GM21825 (cell line): ENCODE measurements at regions not wholly inside any gene's neighbourhood (a gene's known extent, or its start where the extent isn't known, plus 50 kb on each side); places are given as distances from the start of the nearest gene placed in this dataset.
"Not testable (repeated sequence)": the region's sequence is repeated elsewhere in the genome, so short reads cannot be mapped to it uniquely, and the experiment has no call there.

Experiments
- ATAC-seq: cut with Tn5 transposase; IDR thresholded peaks from one replicate; pipeline ENCODE4 v1.9.1; 2021; ENCODE audit warnings: mild to moderate bottlenecking, moderate library complexity; ENCODE audit not compliant: unreplicated experiment

DNA sequence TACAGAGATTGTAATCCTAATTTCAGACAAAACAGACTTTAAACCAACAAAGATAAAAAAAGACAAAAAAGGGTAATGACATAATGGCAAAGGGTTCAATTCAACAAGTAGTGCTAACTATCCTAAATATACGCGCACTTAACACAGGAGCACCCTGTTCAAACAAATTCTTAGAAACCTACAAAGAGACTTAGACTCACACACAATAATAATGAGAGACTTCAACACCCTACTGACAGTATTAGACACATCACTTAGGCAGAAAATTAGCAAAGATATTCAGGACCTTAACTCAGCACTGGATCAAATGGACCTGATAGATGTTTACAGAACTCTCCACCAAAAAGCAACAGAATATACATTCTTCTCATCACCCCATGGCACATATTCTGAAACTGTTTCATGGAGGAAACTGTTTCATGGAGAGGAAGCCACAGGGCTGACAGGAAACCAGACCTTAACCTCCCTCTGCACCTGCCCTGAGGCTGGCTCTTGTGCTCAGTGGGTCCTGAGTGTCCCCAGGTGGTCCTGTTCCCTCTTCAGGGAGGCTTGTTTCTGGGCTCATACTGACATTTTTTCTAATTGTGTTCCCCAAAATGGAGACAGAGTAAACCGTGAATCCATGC, 54.7 kb downstream of the OR4M2 start:
- ATAC-seq = peak; percentile 60

DNA sequence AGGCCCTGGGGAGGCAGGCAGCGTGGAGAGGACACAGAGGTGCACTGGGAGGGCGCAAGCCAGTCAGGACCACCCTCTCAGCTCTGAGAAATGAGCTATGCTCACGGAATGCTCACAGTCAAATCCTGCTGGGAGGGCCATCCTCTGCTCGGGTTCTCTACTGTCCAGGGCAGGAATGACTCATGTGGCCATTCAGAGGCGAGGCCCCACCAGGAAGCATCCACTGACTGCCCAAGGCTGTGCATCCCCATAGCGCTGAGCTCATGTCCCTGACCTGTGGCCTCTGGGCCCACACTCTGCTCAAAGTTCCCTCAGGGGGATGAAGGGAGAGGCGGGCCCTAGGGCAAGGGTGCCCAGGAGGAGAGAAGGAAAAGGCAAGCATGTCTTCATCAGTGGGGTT, 57.2 kb downstream of the OR4M2 start:
- ATAC-seq = not testable (repeated sequence)

DNA sequence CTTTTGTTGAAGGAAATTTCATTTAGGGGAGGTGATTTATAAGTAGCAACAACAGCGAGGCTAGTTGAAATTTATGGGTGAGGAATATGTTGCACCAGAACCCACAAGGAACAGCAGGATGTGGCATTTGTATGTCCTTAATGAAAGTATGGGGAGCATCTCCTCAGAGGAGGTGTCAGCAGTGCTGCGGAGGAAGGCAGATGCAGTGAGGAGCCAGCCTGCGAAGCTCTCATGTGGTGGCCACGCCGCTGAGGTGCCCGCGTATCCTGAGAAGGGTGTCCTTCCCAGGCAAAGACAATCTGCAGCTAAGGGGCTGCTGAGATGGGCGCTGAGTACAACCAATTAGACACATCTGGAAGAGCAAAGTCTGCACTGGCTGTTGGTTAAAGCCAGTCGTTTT, 60.8 kb downstream of the OR4M2 start:
- not testable (repeated sequence) for ATAC-seq

DNA sequence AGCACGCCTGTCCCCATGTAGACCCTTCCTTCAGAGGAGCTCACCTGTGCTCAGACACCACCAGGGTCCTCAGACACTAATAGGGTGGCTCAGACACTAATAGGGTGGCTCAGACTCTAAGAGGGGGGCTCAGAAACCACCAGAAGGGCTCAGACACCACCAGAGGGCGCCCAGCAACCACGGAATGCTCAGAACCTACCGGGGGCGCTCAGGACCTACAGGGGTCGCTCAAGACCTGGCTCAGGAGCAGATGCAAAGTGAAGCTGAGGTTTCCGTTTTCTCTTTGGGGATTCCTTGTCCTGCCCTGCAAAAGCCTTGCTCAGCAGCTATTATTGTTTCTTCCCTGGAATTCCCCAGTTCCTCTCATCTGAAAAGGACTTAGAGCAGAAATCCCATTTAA, 67.8 kb downstream of the OR4M2 start:
- peak; percentile 98 for ATAC-seq

DNA sequence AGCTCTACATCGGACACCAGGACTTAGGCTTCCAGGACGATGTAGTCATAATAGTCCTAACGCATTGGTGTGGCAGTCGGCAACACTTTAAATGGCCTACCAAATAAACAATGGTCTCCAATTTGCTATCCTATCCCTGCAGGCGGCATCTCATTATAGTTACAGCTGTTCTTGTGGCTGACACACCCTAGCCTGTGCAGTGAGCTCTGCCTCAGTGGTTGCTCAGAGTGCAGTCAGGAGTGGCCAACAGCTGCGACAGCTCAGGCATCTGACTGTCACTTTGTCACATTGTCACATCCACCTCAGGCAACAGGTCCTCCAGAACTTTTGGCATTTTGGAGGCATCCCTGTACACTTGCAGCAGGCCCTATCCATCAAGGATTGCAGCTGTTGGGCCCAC, 77.9 kb downstream of the OR4M2 start:
- not testable (repeated sequence) for ATAC-seq

DNA sequence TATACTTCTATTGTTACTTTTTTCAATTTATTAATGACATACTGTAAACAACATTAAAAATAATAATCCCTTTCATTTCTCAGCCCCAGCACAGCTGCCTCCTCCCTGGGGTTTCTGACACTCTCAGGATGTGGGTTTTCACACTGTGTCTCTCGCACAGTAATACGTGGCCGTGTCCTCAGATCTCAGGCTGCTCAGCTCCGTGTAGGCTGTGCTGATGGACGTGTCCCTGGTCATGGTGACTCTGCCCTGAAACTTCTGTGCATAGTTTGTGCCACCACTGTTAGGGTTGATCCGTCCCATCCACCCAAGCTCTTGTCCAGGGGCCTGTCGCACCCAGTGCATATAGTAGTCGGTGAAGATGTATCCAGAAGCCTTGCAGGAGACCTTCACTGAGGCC, 80.0 kb downstream of the OR4M2 start:
- not testable (repeated sequence) for ATAC-seq

DNA sequence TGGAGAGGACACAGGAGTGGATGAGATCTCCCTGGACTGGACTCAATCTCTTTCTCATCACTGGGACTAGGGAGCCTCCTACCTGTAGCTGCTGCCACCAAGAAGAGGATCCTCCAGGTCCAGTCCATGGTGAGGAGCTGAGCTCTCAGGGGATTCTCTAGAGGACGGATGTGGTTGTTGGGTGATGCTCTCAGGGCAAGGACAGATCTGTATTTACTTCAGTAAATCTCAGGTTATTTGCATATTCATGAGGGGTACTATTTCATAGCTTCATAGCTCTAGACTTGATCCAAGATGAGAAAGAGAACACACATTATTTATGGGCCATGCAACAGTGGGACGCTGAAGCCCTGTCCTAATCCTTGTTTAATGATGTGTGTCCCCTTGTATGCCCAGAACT, 80.4 kb downstream of the OR4M2 start:
- ATAC-seq = peak; percentile 71

DNA sequence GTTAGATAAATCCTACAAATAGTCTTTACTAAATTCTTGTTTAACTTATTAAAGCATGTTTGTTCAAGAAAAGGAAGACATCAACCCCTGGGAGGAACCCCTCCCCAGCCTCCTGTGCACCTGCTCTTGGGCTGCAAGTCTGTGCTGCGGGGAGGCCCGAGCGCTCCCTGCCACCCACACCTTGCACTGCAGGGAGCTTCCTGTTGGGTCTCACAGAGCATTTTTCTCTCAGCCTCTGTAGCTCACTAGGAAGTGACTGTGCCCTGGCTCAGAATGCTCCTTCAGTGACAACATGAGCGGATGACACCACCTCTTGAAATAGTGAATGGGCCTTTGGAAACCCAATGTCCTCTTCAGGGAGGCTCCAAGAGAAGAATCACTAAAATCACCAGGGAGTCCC, 81.1 kb downstream of the OR4M2 start:
- ATAC-seq = peak; percentile 83

DNA sequence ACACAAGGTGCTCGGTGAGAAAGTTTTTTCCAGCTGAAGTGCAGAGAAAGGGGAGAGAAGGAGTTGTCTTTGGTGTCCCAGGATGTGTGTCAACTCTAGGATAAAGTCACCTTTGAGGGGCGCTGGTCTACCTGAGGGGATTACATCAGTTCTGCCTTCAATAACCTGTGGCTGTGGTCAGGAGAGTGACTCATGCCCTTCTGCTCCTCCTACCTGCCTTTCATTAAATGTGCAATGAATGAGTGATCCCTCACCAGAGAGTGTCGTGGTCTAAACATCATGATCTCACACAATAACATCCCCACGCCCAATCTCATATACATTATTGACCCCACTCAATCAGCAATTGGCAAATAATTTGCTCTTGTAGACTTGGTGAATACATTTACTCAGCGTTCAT, 83.4 kb downstream of the OR4M2 start:
- ATAC-seq = not testable (repeated sequence)

DNA sequence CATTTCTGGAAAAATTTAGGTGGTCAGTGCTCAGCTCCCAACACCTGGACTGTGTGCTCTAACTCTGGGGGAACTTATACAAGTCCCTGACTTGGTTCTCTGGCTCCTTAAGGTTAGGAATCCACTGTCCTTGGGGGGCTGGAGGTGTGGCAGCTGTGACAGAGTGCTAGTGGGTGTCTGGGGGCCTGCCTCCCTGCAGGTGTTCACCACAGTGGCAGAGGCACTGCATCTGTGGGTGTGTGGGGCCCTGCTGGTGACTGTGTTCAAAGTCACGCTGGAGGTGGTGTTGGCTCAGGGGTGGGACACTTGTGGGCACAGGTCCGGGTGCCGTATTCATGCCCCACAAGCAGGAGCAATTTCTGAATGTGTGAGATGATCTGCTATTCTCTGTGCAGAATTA, 87.2 kb downstream of the OR4M2 start:
- not testable (repeated sequence) for ATAC-seq

DNA sequence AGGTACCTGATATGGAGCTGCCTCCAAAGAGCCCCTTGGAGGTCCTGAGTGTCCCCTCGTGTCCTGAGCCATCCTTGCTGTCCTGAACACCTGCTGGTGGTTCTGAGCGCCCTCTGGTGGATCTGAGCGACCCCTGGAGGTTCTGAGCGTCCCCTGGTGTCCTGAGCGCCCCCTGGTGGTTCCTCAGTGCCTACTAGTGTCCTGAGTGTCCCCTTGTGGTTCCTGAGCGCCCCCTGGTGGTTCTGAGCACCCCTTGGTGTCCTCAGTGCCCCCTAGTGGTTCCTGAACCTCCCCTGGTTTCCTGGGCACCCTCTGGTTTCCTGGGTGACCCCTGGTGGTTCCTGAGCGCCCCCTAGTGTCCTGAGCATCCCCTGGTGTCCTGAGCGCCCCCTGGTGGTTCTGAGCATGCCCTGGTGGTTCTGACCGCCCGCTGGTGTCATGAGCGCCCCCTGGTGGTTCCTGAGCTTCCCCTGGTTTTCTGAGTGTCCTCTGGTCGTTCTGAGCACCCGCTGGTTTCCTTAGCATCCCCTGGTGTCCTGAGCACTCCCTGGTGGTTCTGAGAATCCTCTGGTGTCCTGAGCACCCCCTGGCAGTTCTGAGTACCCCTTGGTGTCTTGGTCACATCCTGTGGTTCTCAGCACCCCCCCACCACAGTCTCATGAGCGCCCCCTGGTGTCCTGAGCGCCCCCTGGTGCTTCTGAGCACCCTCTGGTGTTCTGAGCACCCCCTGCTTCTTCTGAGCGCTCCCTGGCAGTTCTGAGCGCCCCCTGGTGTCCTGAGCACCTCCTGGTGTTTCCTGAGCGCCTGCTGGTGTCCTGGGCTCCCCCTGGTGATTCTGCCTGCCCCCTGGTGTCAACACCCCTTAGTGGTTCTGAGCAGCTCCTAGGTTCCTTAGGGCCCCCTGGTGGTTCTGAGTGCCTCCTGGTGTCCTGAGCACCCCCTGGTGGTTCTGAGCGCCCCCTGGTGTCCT, 93.0 kb downstream of the OR4M2 start:
- peak; percentile 70 for ATAC-seq

DNA sequence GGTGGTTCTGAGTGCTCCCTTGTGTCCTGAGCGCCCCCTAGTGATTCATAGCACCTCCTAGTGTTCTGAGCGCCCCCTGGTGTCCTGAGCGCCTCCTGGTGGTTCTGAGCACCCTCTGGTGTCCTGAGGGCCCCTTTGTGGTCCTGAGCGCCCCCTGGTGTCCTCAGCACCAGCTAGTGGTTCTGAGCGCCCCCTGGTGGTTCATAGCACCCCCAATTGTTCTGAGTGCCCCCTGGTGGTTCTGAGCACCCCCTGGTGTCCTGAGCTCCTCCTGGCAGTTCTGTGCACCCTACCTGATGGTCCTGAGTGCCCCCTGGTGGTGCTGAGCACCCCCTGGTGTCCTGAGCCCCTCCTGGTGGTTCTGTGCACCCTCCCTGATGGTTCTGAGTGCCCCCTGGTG, 93.8 kb downstream of the OR4M2 start:
- peak; percentile 52 for ATAC-seq

DNA sequence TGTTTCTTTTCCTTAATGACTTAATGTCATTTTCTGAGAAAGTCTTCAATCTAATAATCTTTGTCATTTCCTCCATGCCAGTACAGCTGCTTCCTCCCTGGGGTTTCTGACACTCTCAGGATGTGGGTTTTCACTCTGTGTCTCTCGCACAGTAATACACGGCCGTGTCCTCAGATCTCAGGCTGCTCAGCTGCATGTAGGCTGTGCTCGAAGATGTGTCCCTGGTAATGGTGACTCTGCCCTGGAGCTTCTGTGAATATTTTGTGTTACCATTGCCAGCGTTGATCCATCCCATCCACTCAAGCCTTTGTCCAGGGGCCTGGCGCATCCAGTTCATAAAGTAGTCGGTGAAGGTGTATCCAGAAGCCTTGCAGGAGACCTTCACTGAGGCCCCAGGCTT, 97.6 kb downstream of the OR4M2 start:
- ATAC-seq = not testable (repeated sequence)

DNA sequence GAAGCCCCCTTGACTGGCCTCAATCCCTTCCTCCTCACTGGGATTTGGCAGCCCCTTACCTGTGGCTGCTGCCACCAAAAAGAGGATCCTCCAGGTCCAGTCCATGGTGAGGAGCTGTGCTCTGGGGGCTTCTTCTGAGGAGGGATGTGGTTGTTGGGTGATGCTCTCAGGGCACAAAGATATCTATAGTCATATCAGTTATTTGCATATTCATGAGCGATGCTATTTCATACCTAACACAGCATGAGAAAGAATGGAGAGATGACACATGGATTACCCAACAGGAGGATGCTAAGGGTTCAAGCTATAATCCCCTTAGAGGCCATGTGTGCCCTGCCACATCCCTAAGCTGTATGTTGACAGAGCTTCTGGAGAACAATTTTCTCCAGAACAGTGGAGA, 98.1 kb downstream of the OR4M2 start:
- not testable (repeated sequence) for ATAC-seq

DNA sequence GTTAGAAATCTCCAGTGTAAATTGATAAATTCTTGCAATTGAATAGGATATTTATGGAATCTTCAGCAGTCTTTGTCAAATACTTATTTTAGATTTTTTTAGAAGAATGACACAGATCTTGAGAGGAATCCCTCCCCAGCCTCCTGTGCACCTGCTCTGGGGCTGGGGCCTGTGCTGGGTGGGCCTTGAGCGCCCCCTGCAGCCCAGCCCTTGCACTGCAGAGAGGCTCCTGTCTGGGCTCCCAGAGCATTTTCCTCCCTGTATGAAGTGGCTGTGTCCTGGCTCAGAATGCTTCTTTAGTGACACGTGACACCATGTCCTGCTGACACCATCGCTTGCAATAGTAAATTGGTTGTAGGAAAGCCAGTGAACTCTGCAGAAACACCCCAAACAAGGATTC, 98.7 kb downstream of the OR4M2 start:
- not testable (repeated sequence) for ATAC-seq

DNA sequence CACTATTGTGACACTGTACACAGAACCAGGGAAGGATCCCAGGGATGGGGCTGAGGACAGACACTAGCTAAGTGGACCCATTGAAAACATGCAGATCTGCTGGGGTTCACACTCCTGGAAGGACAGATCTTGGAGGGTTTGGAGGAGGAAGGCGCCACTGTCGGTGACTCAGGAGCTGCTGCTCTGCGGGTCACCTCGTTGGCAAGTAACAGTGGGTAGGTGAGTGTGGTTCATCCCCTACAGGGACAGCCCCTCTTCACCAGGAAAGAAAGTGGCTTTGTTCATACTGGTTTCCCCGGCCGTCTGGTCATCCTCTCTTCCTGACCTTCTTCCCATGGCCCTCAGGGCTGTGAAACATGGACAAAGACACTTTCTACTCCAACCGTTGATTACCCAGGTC, 100.3 kb downstream of the OR4M2 start:
- not testable (repeated sequence) for ATAC-seq

DNA sequence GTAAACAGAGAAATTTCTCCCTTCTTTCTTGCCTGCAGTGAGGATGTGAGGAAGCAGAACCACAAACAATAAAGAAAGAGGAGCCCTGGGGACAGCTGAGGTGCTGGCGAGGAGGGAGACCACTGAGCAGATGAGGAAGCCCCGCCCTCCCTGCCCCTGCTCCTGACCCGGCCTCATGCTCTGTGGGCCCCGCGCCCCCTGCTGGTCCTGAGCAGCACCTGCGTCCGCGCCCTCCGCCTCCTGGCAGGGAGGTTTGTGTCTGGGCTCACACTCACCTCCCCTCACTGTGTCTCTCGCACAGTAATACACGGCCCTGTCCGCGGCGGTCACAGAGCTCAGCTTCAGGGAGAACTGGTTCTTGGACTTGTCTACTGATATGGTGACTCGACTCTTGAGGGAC, 104.4 kb downstream of the OR4M2 start:
- not testable (repeated sequence) for ATAC-seq

DNA sequence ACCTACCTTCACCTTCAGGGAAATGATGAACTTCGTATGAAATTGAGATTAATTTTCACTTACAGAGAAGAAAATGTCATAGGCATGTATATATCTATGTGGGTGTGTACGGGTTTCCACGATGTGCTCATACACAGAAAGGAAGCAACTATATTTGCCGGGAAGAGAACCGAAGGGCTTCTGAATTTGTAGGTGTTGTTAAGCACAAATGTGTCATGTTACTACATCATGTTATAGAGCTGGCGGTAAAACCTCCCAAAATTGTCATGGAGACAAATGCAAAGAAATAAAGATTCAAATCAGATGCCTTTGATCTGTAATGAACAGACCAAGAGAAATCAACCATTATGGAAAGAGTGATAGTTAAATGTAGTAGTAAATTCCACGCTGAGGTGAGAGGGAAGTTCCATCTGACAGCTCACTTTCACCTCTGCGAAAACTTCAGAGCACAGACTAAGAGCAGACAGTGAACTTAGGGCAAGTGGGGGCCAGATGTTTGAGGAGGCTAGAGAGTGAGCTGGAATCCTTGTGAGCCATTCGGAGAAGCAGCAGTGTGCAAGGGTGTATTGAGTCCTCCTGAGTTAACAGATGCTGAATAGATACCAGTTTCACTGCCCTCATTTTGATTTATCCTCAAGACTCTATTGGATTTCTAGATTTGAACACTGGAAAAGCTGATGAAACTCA, 106.7 kb downstream of the OR4M2 start:
- not testable (repeated sequence) for ATAC-seq

DNA sequence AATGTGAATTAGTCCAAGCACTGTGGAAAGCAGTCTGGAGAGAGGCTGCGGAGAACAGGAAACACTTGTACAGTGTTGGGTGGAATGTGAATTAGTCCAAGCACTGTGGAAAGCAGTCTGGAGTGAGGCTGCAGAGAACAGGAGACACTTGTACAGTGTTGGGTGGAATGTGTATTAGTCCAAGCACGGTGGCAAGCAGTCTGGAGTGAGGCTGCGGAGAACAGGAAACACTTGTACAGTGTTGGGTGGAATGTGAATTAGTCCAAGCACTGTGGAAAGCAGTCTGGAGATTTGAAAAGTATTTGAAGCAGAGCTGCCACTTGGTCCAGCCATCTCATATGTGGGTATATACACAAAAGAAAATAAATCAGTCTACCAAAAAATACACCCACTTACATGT, 111.5 kb downstream of the OR4M2 start:
- ATAC-seq = not testable (repeated sequence)

DNA sequence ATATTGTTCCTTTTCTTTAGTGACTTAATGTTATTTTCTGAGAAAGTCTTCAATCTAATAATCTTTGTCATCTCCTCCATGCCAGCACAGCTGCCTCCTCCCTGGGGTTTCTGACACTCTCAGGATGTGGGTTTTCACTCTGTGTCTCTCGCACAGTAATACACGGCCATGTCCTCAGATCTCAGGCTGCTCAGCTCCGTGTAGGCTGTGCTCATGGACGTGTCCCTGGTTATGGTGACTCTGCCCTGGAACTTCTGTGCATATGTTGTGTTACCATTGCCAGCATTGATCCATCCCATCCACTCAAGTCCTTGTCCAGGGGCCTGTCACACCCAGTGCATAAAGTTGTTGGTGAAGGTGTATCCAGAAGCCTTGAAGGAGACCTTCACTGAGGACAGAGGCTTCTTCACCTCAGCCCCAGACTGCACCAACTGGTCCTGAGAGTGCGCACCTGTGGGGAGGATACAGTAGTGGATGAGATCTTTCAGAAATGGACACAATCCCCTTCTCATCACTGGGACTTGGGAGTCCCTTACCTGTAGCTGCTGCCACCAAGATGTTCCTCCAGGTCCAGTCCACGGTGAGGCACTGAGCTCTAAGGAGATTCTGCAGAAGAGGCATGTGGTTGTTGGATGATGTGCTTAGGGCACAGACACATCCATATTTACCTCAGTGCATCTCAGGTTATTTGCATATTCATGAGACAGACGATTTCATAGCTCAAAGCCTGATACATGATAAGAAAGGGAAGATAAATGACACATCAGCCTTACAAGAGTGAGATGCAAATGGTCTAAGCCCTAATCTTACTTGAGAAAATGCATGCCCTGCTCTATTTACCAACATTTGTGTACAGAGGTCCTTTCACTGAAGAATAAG, 114.7 kb downstream of the OR4M2 start:
- not testable (repeated sequence) for ATAC-seq
